D341Med (cell line): ENCODE measurements at regions not wholly inside any gene's neighbourhood (a gene's known extent, or its start where the extent isn't known, plus 50 kb on each side); places are given as distances from the start of the nearest gene placed in this dataset.

ENCODE experiments used
- DNase-seq: peaks from one replicate; pipeline ENCODE4 v3.0.0; 2012; ENCODE audit warnings: low spot score

DNA sequence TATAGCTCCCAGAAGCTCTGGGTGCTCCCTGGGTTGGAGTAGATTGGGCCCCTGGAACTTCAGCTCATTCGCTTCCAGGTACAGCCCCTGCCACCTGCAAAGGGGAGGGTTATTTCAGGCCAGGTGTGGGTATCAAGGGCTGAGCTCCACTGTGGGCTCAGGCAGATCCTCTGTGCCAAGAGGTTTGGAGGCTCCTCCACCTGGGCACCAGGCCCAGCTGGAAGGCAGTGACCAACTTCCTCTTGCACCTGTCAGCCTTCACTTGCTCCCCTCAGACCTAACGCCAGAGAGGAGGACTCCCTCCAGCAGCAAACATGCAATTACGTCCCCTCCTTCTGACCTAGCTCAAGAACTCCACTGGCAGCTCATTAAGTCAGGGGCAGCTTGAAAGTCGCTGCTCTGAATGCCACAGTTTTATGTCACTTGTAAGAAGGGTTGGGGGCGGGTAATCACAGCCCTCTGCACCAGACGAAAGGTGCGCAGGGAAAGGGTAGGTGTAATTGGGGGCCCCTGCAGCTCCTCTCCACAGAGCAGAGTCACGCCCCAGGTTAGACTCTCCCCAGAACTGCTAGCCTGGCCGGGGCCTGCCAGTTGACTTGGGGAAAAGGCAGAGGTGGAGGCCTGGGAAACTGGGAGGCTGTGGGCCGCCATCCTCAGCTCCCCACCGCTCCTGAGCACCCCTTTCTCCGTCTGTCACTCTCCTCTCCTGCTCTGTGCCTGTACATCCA lies 125.0 kb upstream of the TMPRSS2 start:
- no peak for DNase-seq

GRCh38 chr21:41631564-41632461 lies 123.9 kb upstream of the TMPRSS2 start:
- no peak for DNase-seq

GRCh38 chr21:41630917-41631316 lies 123.0 kb upstream of the TMPRSS2 start:
- no peak for DNase-seq

DNA sequence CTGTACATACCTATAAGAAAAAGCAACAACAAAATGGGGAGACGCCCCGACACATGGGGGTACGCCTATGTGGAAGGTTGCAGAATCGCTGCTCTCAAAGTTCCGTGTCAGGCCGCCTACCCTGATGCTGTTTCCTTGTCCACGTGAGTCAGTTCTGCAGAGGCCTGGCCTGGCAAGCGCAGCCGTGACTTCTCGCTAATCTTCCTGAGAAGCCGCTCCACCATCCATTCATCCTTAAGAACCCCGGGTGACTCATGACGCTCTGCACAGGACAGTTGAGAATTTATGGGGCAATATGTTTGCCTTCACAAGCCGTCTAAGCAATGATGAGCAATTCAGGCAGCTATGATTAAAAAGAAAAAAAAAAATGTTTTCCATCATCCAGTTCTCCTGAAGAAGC lies 122.3 kb upstream of the TMPRSS2 start:
- DNase-seq: no peak

DNA sequence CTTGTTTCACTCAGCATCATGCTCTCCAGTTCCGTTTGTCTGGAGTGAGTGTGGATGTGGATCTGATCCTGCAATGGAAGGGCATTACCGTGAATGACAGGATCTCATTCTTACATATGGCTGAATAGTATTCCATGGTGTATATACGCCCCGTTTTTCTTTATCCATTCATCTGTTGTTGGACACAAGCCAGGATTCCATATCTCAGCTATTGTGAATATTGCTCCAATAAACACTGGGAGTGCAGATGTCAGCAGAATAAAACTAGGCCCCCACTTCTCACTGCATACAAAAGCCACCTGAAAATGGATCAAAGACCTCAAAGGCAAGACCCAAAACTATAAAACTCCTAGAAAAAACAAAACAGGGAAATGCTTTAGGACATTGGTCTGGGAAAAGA lies 120.3 kb upstream of the TMPRSS2 start:
- DNase-seq: no peak

DNA sequence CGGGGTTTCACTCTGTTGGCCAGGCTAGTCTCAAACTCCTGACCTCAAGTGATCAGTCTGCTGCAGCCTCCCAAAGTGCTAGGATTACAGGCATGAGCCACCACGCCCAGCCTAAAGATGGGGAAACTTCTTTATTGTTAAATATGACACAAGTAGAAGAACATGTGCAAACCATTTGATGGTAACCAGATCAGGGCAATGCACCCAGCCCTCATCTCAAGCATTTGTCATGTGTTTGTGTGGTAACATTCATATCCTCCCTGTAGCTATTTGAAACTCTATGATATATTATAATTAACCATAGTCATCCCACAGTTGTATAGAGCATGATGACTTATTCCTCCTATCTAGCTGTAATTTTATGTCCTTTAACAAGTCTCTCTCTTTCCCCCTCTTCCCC lies 119.5 kb upstream of the TMPRSS2 start:
- no peak for DNase-seq

DNA sequence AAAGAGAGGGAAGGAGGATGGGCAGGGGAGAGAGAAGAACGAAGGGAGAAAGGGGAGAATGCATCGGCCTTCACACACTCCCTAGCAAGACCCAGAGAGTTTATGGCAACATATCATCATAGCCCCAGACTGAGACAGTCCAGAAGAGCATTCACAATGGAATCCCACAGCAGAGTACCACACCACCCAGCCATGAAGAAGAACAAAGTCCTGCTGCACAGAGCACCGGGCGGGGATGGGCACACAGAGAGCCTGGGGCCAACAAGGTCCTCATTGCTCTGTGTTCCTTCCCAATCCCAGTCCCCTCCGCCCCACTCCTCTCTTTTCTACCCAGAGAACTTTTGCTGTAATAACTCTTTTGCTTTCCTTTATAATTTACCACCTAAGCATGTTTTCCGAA lies 118.1 kb upstream of the TMPRSS2 start:
- no peak for DNase-seq

GRCh38 chr21:41625428-41625827 lies 117.5 kb upstream of the TMPRSS2 start:
- DNase-seq: no peak

DNA sequence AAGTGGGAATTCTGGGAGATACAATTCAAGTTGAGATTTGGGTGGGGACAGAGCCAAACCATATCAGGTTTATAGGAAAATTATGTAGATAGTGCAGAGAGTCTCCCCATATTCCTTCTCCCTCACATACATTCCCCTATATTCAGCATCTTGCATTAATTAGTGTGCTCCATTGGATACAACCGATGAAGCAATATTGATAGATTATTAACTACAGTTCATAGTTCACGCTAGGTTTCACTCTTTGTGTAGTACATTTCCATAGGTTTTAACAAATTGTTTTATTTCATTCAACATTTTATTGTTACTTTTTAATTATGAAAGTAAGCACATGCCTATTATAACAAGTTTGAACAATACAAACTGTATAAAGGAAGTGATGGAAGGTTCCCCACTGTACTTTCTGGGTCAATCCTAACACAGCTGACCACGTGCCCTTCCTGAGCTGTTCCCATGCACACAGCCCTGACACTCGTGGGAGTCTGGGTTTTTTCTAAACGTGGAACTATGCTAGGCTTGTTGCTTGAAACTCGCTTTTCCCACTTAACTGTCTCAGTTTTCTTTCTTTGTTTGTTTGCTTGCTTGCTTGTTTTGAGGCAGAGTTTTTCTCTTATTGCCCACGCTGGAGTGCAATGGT lies 116.8 kb upstream of the TMPRSS2 start:
- DNase-seq: no peak

GRCh38 chr21:41623945-41624344 lies 116.0 kb upstream of the TMPRSS2 start:
- DNase-seq: no peak

- no peak for DNase-seq
These were observed 115.0 kb upstream of the TMPRSS2 start for GRCh38 chr21:41622831-41623548.

DNA sequence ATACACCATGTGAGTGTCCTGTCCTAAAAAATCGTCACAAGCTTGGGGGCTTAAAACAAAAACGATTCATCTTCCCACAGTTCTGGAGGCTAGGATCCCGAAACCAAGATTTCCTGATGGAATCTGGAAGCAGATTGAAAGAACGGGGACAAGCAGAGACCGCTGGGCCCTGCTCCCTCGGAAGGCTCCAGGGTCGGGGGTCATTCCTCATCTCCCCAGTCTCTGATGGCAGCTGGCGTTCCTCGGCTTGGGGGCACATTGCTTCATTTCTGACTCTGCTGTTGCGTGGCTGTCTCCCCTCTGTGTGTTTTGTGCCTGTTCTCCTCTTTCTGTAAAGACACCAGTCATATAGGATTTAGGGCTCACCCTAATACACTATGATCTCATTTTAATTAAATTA lies 114.2 kb upstream of the TMPRSS2 start:
- DNase-seq: no peak

GRCh38 chr21:41621513-41621912 lies 113.6 kb upstream of the TMPRSS2 start:
- no peak for DNase-seq

DNA sequence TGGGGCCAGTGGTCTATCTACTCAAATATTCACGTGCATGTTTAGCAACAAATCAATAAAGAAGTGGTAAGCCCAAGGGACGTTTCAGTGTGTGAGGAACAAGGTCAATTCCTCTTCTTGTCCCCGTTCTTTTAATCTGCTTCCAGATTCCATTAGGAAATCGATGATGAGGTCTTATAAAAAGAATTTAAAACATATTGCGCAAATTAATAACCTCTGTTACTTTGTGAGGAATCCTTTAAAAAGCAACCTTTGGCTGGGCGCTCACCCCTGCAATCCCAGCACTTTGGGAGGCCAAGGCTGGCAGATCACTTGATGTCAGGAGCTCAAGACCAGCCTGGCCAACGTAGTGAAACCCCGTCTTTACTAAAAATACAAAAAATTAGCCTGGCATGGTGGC lies 113.0 kb upstream of the TMPRSS2 start:
- DNase-seq: no peak

- no peak for DNase-seq
These were observed 112.6 kb upstream of the TMPRSS2 start for GRCh38 chr21:41620541-41620940.

DNA sequence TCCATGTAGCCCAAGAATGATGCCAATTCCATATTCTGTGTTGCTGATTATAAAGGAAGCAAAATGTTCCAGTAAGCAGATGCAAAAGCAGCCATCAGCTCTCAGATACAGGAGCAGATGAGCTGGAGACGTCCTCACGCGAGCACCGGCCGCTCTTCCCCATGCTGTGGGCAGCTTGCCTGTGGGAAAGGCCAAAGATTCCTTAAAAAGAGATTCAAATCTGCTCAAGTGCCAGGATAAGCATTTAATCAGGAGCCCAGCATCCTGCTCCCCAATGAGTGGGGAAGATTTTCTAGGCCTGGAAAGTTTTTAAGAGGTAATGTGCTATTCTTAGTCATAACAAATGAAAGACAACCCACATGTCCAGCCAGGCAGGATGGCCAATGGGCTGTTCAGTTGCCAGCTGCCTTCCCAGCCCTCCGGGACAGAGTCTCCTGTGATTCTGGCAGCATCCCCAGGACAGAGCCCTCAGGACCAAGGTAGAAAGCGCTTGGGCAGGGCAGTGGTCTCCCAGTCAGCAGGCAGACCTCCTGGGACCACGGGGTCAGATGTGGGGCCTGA lies 108.2 kb upstream of the TMPRSS2 start:
- no peak for DNase-seq

GRCh38 chr21:41615613-41616012 lies 107.7 kb upstream of the TMPRSS2 start:
- no peak for DNase-seq

- DNase-seq: no peak
These were observed 106.6 kb upstream of the TMPRSS2 start for GRCh38 chr21:41614511-41614910.

- DNase-seq: no peak
These were observed 105.6 kb upstream of the TMPRSS2 start for GRCh38 chr21:41613533-41613909.

GRCh38 chr21:41612674-41613532 lies 104.9 kb upstream of the TMPRSS2 start:
- DNase-seq: no peak

DNA sequence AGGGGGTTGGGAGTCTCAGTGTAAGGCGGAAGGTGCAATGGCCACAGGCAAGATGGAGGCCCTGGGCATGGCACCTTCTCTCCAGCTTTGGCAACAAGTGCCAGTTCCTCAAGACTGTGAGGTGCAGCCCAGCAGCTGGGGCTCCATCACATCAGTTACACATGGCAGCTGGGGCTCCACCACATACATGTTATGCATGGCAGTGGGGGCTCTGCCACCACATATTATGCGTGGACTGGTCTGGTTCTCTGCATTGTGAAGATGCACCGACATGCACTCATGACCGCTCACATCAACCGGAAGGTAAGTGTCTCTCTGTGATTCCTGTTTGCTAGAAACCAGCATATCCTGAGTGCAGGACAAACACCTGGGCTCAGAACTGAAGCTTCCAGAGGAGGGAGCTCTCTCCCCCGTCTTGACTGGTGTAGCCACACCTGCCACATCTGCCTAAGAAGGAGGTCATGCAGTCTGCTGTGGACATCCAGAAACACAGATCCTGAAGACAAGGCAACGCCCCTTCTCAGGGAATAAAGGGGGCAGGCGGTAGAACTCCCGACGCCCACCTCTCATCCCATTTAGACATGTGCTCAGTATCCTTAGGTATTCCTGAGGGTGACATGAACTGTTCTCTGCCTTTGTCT lies 104.1 kb upstream of the TMPRSS2 start:
- DNase-seq: no peak
